Dendritic cell treated with granulocyte-macrophage colony-stimulating factor and Interleukin-4, amounts not matched to agents 40 ng/mL and 50 ng/mL, for 4 days (primary cell): ENCODE measurements at regions not wholly inside any gene's neighbourhood (a gene's known extent, or its start where the extent isn't known, plus 50 kb on each side); places are given as distances from the start of the nearest gene placed in this dataset.

ENCODE experiments used
- H3K27ac Mint-ChIP-seq: one replicate; pipeline ENCODE4 v1.8.0; 2022; ENCODE audit warnings: mild to moderate bottlenecking, mixed read lengths
- H3K27me3 Mint-ChIP-seq: one replicate; pipeline ENCODE4 v1.8.0; 2022; ENCODE audit warnings: mild to moderate bottlenecking, mixed read lengths
- H3K36me3 Mint-ChIP-seq: one replicate; pipeline ENCODE4 v1.8.0; 2022; ENCODE audit warnings: low read depth, mixed read lengths
- H3K4me1 Mint-ChIP-seq: one replicate; pipeline ENCODE4 v1.8.0; 2022; ENCODE audit warnings: low read depth, mixed read lengths
- H3K4me3 Mint-ChIP-seq: one replicate; pipeline ENCODE4 v1.8.0; 2022; ENCODE audit warnings: mild to moderate bottlenecking, moderate library complexity, mixed read lengths
- H3K9me3 Mint-ChIP-seq: one replicate; pipeline ENCODE4 v1.8.0; 2022; ENCODE audit warnings: mixed read lengths
- intact Hi-C: fragments of 100-400 bp; cut with micrococcal nuclease; formaldehyde crosslinking; loops from one replicate; pipeline ENCODE4 v1.15.0; 2022

- Mint-ChIP-seq H3K27ac (no peak overlapping the region), H3K4me1 (peaks cover 60% of the 10 kb centered on the region), H3K9me3 (no peaks in the 10 kb centered on the region), H3K27me3 (no peaks in the 10 kb centered on the region), H3K4me3 (no peak overlapping the region), H3K36me3 (no peaks in the 10 kb centered on the region)
- intact Hi-C loops, result loop anchor here (10.0 kb wide), 1 partner anchor 144 kb away; no protein-coding TSS in a partner anchor
These were observed 183.5 kb downstream of the SNX18 start for GRCh38 chr5:54700986-54701578.

DNA sequence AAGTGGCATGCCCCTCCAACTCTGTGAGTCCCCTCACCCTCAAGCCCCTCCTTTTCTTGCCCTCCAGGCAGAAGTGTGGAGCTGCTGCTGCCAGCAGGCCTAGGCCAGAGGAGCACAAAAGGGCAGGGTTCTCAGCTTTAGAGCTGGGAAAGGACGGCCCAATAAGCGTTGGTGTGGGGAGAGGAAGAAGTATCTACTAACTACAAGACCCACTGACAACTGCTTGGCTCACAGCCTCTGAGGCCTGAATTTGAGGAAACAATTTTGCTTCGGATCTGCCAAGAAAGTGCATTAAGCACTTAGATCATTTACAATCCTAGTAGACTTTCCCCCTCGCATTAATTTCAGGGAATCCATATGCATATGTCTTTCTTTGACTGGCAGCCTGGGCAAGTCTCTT, 179.4 kb downstream of the SNX18 start:
- no peaks in the 10 kb centered on the region for H3K9me3 Mint-ChIP-seq
- intact Hi-C loops, result no loop called here

GRCh38 chr5:54696346-54696745, 178.8 kb downstream of the SNX18 start:
- Mint-ChIP-seq H3K4me1 (peaks cover 51% of the 10 kb centered on the region), H3K27ac (peak overlapping the region; percentile 48), H3K27me3 (no peaks in the 10 kb centered on the region)

More for the DNA sequence above, 179.4 kb downstream of the SNX18 start:
- H3K4me3 Mint-ChIP-seq, result no peak overlapping the region
- H3K36me3 Mint-ChIP-seq, result no peaks in the 10 kb centered on the region
- H3K27ac Mint-ChIP-seq, result peak overlapping the region; percentile 48
- no peaks in the 10 kb centered on the region for H3K27me3 Mint-ChIP-seq
- H3K4me1 Mint-ChIP-seq, result peaks cover 51% of the 10 kb centered on the region

DNA sequence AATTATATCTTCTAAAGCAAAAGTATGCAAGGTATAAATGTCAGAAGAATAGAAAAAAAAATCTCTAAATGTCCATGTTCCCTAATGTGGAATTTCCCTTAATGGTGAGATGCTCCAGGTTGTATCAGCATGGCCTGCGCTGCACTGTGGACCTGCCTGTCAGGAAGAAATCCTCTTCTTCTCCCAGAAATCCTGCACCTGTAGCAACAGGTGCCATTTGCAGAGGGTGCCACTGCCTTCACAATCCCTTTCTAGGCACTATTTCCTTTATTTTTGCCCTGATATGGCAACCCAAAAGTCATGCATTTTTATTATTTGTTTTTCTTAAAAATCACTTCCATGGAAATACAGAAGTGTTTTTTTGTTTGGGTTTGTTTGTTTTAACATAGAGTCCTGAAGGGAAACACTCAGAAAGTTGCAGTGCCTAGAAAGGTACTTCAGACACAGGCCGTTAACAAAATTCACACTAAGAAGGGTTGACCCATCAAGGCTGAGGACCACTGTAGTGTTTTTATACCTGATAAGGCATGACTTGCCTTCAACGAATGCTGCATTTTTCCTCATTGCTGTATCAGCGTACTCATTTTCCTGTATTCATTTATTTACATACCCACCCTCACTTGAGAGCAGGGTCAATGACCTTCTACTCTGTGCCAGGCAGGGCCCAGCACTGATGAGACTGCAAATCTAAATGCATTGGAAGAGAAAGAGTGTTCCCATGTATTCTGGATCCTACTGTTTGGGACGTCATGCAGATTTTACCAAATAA, 177.8 kb downstream of the SNX18 start:
- no peaks in the 10 kb centered on the region for H3K36me3 Mint-ChIP-seq
- H3K27me3 Mint-ChIP-seq, result no peaks in the 10 kb centered on the region
- no peak overlapping the region for H3K4me3 Mint-ChIP-seq
- no peaks in the 10 kb centered on the region for H3K9me3 Mint-ChIP-seq
- intact Hi-C loops, result no loop called here
- peaks cover 55% of the 10 kb centered on the region for H3K4me1 Mint-ChIP-seq
- H3K27ac Mint-ChIP-seq, result no peak overlapping the region

More at GRCh38 chr5:54696346-54696745, 178.8 kb downstream of the SNX18 start:
- Mint-ChIP-seq H3K9me3 (no peaks in the 10 kb centered on the region), H3K4me3 (no peak overlapping the region), H3K36me3 (no peaks in the 10 kb centered on the region)
- intact Hi-C loops, result no loop called here

GRCh38 chr5:54693936-54694657, 176.5 kb downstream of the SNX18 start:
- H3K4me1 Mint-ChIP-seq, result peaks cover 68% of the 10 kb centered on the region
- no peak overlapping the region for H3K4me3 Mint-ChIP-seq
- no peaks in the 10 kb centered on the region for H3K9me3 Mint-ChIP-seq
- intact Hi-C loops, result no loop called here
- no peak overlapping the region for H3K27ac Mint-ChIP-seq
- H3K27me3 Mint-ChIP-seq, result no peaks in the 10 kb centered on the region
- H3K36me3 Mint-ChIP-seq, result no peaks in the 10 kb centered on the region

- H3K9me3 Mint-ChIP-seq, result no peaks in the 10 kb centered on the region
- intact Hi-C loops, result no loop called here
- no peaks in the 10 kb centered on the region for H3K36me3 Mint-ChIP-seq
- H3K4me3 Mint-ChIP-seq, result no peak overlapping the region
- H3K27me3 Mint-ChIP-seq, result no peaks in the 10 kb centered on the region
- peak overlapping the region; percentile 74 for H3K27ac Mint-ChIP-seq
- peaks cover 68% of the 10 kb centered on the region for H3K4me1 Mint-ChIP-seq
These were observed 175.1 kb downstream of the SNX18 start for GRCh38 chr5:54692631-54693030.

GRCh38 chr5:54691656-54692055, 174.1 kb downstream of the SNX18 start:
- intact Hi-C loops, result no loop called here
- Mint-ChIP-seq H3K4me1 (peaks cover 58% of the 10 kb centered on the region), H3K27me3 (no peaks in the 10 kb centered on the region), H3K9me3 (no peaks in the 10 kb centered on the region), H3K27ac (peak overlapping the region; percentile 74), H3K36me3 (no peaks in the 10 kb centered on the region), H3K4me3 (peak overlapping the region; percentile 44)

GRCh38 chr5:54689411-54690251, 172.1 kb downstream of the SNX18 start:
- Mint-ChIP-seq H3K4me3 (no peak overlapping the region), H3K4me1 (peaks cover 46% of the 10 kb centered on the region), H3K27ac (peak overlapping the region; percentile 74), H3K36me3 (no peaks in the 10 kb centered on the region), H3K27me3 (no peaks in the 10 kb centered on the region), H3K9me3 (no peaks in the 10 kb centered on the region)
- intact Hi-C loops, result no loop called here

- H3K27me3 Mint-ChIP-seq, result no peaks in the 10 kb centered on the region
- H3K36me3 Mint-ChIP-seq, result no peaks in the 10 kb centered on the region
- no peak overlapping the region for H3K27ac Mint-ChIP-seq
- H3K4me3 Mint-ChIP-seq, result no peak overlapping the region
- intact Hi-C loops, result no loop called here
- peaks cover 7% of the 10 kb centered on the region for H3K4me1 Mint-ChIP-seq
- peaks cover 9% of the 10 kb centered on the region for H3K9me3 Mint-ChIP-seq
These were observed 163.4 kb downstream of the SNX18 start for GRCh38 chr5:54680998-54681397.

- H3K27ac Mint-ChIP-seq, result no peak overlapping the region
- peaks cover 9% of the 10 kb centered on the region for H3K9me3 Mint-ChIP-seq
- peaks cover 15% of the 10 kb centered on the region for H3K4me1 Mint-ChIP-seq
- no peak overlapping the region for H3K4me3 Mint-ChIP-seq
- intact Hi-C loops, result no loop called here
- H3K36me3 Mint-ChIP-seq, result no peaks in the 10 kb centered on the region
- no peaks in the 10 kb centered on the region for H3K27me3 Mint-ChIP-seq
These were observed 162.1 kb downstream of the SNX18 start for GRCh38 chr5:54679686-54680085.

GRCh38 chr5:54678737-54679136, 161.2 kb downstream of the SNX18 start:
- H3K36me3 Mint-ChIP-seq, result no peaks in the 10 kb centered on the region
- H3K4me1 Mint-ChIP-seq, result peaks cover 25% of the 10 kb centered on the region
- H3K4me3 Mint-ChIP-seq, result no peak overlapping the region
- intact Hi-C loops, result no loop called here
- peaks cover 9% of the 10 kb centered on the region for H3K9me3 Mint-ChIP-seq
- H3K27ac Mint-ChIP-seq, result no peak overlapping the region
- H3K27me3 Mint-ChIP-seq, result no peaks in the 10 kb centered on the region

DNA sequence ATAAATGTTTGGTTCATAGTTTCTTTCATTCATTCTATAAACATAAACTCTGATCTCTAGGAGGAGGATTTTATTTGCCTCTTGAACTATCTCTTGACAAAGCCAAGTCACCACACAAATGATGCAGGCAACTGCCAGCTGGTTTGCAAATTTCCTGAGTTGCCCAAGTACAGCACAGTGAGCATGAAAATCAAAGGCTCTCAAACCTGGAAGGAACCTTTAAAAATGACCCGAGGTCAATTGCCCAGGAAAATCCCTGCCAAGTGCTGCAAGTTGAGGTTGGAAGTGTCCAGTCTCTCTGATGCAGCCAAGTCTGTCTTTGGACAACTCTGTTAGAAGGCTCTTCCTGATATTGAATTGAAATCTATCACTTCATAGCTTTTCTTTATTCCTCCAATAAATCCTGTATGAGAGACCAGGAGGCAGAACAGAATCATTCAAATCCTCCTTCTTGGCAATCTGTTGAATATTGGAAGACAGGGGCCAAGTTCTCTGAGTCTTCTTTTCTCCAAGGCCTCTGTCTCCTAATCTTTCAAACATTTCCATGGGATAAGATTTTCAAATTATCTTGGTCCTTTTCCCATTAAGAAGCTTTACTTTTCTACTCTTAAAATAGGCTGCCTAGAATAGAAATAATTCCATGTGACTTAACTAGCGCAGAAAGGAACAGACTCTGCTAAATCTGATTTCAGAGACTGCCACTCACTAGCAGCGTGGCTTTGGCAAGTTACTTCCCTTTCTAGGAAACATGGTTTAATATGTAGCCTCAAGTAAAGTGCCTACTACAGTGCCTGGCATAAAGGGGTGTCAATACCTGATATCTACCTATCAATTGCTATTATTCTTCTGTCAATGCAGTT, 159.2 kb downstream of the SNX18 start:
- intact Hi-C loops, result no loop called here
- H3K27me3 Mint-ChIP-seq, result no peaks in the 10 kb centered on the region
- H3K9me3 Mint-ChIP-seq, result no peaks in the 10 kb centered on the region
- H3K4me3 Mint-ChIP-seq, result no peak overlapping the region
- peaks cover 45% of the 10 kb centered on the region for H3K4me1 Mint-ChIP-seq
- H3K36me3 Mint-ChIP-seq, result no peaks in the 10 kb centered on the region
- H3K27ac Mint-ChIP-seq, result no peak overlapping the region
